GM18511 (cell line): ENCODE measurements at regions not wholly inside any gene's neighbourhood (a gene's known extent, or its start where the extent isn't known, plus 50 kb on each side); places are given as distances from the start of the nearest gene placed in this dataset.
"Not testable (repeated sequence)": the region's sequence is repeated elsewhere in the genome, so short reads cannot be mapped to it uniquely, and the experiment has no call there.

Experiments
- ATAC-seq: cut with Tn5 transposase; IDR thresholded peaks from one replicate; pipeline ENCODE4 v1.9.1; 2021; ENCODE audit warnings: mild to moderate bottlenecking, moderate library complexity; ENCODE audit not compliant: unreplicated experiment

DNA sequence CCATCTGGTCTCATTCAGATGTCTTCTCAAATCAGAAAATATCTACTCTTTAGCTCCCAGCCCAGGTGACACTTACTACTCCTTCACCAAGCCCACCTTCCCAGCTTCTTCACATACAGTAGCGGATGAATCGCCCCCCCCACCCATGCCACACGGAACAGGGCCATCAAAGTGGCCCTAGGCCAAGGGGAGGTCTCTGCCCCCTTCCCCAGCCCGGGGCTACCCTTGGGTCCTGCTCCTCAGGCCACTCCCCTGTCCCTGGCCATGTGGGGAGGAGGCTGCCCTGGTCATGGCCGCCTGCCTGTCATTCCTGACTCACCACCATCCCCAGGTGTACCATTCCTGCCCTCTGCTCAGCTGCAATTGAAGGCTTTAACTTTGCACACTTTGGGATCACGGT lies 142.8 kb downstream of the NECTIN1 start:
- no peak for ATAC-seq

DNA sequence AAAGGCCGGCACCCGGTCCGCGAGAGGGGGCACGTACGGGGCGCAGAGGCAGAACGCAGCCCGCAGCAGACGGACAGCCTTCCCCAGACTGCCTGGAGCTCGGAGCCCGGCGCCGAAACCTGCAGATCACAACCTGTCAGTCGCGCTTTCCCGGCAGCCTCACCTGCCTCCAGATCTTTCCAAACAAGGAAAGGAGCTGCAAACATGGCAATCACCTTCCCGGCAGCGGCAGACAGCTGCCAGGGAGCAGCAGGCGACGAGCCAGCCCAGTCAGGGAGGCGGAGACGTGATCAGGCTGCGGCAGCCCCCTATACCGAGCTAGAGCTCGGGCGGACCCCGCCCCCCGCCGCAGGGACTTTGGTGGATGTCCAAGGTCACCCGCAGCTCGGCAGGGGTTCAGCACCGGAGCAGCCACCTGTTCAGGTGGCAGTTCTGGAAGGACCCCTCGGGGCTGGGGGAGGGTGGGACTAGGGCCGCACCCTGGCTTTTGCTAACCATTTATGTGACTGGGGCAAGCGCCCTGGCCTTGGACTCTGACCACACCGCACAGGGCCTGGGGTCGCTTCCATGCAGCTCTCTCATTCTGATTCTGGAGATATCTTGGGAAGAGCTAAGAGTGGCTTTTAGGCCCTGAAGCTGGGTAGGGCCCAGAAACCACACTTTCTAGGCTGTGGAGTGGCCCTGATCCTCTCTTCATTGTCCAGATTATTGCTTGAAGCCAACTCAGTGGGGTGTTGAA lies 143.8 kb downstream of the NECTIN1 start:
- ATAC-seq, result no peak

DNA sequence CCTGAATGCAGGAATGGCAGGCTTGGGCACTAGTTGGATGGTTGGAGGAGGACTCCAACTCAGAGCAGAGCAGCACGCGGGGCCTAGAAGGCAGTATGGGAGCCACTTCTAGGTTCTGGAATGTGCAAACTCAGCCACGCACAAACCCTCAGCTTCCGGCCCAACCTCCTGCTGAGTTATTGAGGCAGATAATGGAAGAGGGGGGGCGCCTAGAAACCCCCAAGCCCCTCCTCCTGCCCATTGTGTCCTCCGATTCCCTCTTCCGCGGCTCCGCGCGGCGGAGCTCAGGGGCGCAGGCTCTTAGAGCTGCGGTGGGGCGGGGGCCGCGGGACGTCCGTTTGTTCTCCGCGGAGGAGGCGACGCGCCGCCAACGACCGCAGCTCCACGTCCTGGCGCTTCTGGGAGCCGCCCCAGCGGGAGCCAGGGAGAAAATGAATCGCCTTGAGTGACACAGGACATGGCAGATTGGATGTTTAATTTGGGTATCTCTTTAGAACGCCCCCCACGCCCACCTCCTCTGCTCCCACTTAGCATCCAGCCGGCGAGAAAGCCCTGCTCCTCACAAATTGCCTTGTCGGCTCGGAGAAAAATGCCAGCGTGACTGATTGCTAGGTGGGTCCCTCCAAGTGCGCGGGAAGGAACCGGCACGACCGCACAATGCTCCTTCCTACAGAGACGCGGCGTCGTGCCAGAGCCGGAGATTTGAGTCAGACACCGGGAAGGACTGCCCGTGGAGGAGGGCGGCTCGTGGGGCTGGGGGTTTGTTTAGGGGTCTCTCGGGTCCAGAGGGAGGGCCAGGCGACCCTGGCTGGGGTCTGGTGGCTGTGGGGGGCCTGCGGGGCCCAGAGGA lies 144.6 kb downstream of the NECTIN1 start:
- ATAC-seq, result no peak

DNA sequence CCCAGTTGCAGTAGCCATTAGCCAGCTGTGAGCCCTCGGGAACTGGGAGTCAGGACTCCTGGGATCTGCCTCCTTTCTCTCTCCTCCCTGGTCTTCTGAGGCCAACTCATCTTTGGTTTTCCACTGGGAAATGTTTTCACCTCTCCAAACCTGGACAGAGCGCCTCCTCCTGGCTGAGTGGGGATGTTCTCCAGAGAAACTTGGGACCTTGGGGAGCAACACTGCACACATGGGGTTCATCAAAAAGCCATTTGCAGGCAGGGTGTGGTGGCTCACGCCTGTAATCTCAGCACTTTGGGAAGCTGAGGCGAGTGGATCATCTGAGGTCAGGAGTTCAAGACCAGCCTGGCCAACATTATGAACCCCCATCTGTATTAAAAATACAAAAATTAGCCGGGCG lies 145.4 kb downstream of the NECTIN1 start:
- ATAC-seq, result no peak

DNA sequence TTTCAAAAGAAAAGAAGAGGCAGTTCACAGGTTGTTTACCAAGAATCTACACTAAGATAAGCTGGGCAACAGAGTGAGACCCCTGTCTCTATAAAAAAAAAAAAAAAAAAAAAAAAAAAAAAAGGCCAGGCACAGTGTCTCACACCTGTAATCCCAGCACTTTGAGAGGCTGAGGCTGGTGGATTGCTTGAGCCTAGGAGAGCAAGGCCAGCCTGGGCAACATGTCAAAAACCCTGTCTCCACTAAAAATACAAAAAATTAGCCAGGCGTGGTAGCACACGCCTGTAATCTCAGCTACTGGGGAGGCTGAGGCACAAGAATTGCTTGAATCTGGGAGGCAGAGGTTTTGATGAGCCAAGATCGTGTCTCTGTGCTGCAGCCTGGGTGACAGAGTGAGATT lies 147.6 kb downstream of the NECTIN1 start:
- not testable (repeated sequence) for ATAC-seq

DNA sequence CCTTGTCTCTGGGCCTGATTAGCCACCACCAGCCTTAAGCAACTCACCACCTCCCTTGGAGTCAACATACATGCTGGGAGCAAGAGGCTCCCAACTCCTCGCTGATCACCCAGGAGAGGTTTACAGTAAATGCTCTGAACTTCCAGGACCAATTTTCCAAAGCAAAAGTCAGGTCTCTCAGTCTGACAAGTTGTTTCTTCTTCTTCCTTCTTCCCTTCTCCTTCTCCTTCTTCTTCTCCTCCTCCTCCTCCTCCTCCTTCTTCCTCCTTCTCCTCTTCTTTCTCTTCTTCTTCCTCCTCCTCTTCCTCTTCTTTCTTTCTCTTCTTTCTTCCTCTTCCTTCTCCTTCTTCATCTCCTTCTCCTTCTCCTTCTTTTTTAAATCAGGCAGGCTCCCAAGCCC lies 148.2 kb downstream of the NECTIN1 start:
- ATAC-seq, result no peak

DNA sequence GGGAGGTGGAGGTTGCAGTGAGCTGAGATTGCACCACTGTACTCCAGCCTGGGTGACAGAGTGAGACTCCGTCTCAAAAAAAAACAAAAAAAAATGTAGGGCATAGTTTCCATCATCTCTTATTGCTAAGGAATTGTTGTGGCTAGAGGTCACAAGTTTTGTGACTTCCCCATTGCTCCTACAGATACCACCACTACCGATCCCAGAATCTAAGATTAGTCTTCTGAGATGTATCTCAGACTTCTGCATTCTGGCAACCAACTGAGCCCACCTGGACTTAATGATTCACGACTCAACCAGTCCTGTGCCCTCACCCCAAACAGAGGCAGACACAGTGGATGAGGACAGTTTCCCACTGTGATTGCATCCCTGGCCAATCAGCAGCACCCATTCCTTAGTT lies 148.9 kb downstream of the NECTIN1 start:
- ATAC-seq, result no peak

DNA sequence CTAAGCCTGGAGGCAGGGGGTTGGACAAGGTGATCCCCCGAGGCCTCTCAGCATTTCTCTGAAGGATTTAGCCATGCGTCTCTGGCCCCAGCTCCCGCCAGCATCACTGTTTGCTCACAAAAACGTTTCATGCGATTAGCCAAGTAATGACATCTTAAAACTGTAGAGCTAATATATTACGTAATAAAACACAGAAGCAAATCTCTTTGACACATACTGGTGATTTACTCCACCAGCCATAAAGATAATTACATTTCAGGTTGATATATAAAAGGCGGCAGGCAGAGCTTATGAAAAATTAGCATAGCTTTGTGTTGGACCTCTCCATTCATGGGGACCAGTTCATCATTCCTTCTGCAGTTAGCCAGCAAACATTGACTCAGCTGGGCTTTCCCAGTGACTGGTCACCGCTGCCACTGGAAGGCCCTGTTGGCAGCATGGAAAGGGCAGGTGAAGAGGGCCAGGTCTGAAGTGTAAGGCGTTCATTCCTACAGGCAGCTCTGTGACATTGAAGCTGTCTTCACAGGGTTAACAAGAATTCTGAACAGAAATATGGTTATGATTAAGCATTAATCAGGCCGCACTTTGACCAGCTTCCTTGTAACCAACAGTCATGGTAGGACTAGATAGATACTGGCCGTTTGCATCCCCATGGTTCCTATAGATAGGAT lies 150.3 kb downstream of the NECTIN1 start:
- no peak for ATAC-seq

DNA sequence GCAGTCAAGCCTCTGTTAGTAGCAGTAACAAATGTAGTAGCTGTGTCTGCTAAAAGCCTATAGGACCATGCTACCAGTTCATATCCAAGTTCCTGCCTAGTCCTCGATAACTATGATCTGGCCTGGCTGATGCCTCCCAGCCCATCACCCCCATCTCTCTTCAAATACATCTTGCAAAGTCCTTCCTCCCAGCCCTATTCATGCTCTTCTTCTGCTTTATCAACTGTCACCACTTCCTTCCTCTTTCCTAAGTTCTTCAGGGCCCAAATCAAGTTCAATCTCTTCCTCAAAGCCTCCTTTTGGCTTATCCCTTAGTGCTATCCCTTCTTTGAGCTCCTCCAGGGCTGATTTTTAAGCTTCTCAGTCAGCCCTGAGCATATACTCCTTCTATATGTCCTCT lies 150.9 kb upstream of the THY1 start:
- no peak for ATAC-seq

DNA sequence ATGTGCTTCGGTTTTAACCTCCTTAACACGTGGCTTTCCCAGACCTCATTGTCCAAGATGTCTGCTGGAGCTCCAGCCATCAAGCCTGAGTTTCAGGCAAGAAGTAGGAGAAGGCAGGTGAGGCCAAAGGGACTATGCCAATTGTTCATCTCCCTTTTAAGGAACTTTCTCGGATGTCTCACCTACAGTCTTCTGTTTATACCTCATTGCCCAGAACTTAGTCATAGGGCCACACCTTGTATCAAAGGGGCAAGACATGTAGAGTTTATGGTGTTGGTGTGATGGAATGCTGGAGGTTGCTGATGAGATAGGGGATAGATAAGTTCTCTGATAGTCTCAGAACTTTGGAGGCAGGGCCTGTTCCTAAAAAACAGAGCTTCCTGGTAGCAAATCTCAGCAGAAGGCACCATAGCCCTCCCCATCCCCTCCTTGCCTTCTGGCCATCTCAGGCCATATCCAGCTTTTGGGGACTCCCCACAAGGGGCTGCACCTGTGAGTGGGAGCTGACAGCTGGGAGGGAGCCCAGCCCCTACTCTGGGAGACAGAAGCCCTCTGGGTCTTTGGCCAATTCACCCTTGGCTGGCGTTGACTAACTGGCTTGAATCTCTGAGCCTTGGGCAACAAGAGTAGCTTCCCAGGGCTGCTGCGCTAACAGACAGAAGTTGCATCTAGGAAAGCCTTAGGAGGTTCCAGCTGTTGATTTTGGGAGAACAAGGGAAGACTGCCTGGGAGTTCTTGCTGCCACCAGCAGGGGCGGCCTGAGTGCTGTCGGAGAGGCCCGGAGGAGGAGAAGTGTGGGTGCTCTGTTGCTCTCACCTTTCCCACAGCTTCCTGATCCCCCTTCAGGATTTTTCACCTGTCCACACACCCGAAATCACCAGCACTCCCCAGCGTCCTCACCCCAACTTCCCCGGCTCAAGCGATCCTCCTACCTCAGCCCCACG lies 149.8 kb upstream of the THY1 start:
- ATAC-seq, result no peak

DNA sequence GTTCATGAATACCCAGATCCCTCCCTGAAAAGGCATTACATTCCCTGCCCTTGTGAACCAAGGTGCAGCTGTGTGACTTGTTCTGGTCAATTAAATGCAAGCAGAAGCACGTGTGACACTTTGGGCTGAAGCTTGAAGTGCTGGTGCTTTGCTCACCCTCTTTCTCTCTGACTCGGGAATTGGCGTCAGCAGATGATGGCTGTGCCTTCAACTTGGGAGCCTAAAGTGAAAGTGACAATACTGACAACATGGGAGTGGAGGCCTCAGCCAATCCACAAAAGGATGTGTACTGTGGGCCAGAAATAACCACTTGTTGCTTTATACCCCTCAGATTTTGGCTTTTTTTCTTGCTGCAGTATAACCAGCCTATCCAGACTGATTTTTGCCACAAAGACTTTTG lies 148.3 kb upstream of the THY1 start:
- ATAC-seq, result no peak

DNA sequence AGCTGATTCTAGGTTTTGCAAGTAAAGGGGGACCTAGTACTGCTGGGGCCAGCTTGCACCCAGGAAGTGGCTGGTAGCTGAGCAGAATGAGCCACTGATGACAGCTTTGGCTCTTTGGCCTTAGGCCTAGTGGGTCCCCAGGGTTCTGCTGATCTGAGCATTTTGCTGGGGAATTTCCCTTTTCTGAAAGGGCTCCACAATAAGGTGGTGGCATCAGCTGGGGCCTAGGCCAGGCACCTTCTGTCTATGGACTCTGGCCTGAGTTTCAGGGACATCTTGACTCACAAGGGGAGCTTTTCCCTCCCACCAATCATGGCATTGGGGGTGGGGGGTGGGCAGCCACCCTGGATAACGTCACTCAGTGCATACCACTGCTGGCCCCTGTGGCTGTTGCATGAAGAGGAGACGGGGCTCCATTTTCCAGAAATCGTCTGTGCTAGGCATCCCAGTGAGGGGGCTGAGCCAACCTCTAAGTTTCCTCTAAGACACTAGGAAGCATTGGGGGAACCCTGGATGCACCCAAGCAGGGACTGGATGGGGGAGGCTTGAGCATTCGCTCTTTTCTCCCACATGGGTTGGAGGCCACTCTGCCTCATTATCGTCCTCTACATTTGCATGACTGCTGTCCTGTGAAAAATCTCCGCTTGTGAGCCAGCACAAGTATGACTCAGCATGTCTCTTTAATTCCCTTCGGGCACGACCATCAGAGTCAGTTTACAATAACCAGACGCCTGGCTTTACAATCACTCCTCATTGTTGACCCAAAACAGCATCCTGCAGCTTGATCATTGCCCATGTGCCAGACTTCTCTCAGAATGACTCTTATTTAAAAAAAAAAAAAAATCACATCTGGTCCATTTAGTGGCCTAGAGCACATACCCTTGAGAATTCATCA lies 145.0 kb upstream of the THY1 start:
- ATAC-seq, result peak; percentile 75

DNA sequence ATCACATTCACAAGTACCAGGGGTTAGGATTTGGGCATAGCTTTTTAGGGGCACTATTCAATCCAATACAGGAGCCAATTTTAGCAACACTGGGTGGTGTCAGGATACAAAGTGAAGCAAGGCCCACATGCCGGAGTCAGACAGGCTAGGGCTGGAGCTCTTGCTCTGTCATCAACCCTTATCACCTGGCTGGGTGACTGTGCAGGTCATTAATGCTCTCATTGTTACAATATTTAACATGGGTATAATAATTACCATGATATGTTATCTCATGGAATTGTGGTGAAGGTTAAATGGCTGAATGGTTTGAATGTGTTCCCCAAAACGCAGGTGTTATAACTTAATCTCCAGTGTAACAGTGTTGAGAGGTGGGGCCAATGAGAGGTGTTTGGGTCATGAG lies 143.3 kb upstream of the THY1 start:
- ATAC-seq, result no peak

DNA sequence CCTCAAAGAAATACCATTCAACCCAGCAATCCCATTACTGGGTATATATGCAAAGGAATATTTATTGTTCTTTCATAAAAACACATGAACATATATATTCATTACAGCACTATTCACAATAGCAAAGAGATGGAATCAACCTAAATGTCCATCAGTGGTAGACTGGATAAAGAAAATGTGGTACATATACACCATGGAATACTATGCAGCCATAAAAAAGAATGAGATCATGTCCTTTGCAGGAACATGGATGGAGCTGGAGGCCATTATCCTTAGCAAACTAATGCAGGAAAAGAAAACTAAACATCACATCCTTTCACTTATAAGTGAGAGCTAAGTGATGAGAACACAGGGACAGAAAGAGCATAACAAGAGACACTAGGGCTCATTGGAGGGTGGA lies 142.7 kb upstream of the THY1 start:
- not testable (repeated sequence) for ATAC-seq

DNA sequence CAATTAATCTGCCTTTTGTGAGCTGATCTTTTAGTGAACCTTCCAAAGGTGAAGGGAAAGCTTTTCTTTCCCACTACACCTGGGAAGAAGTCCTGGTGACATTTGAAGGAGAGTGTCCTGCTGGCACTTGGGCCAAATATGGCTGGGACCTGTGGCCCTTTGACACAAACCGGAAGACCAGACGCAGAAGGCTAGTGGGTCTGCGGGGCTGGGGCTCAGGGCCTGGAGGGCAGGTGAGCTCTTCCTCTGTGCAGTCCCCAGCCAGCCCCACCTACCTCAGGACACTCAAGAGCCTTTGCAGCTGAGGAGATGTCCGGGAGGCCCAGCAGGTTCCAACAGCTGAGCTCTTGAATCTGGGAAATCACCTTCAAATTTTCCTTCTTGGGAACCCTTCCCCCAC lies 138.0 kb upstream of the THY1 start:
- no peak for ATAC-seq

DNA sequence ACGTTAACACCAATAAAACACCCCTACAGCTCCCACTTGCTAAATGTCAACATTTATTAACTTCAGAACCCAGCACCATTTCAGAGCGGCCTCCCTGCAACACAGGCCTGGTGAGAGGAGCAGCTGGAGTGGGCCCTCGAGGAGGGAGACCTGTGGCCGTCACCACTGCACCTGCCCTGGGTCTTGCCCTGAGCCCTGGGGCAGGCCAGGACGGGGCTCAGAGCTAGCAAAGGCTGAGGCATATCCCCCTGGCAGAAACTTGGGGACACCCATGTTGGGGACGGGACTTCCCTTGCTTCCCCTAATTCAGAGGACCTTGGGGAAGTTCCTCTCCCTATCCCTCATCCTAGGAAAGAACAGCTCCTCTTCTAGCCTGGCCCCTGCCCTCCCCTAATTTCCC lies 137.3 kb upstream of the THY1 start:
- no peak for ATAC-seq

DNA sequence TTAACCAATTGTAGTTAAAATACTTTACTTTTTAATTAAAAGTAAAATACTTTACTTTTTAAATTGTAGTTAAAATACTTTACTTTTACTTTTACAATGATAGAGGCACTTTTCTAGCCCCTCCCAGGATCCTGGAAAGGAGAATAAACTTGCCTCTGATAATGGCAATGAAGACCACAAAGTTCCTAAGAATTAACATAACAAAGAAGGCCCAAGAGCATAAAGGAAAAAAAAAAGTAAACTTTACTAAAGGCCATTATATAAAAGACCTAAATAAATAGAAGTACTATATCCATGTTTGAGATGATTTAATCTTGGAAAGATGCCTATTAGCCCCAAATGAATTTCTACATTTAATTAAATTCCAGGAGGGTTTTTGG lies 129.1 kb upstream of the THY1 start:
- ATAC-seq, result no peak

DNA sequence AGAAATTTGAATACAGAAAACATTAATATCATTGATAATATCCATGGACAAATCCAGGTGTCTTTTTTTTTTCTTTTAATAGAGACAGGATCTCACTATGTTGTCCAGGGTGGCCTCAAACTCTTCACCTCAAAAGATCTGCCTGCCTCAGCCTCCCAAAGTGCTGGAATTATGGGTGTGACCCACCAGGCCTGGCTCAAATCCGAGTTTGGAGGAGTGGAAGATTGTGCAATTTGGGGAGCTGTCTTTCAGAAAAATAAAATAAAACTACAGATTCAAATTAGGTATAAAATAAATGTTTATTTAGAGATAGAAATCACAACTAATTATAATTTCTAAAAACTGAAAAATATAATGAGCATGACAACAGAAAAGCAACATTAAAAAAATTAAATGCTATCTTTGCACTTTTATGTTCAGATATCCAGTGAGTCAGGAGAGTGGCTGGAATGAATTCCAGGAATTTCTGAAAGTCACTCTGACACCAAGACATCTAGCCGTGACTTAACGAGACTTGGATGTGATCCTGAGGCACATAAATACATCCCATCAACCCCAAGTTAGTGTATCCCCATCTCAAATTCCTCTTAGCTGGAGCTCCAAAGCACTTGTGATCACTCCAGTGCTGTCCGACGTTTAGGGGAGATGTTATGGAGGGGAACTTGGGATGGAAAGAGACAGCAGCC lies 128.6 kb upstream of the THY1 start:
- ATAC-seq, result no peak

DNA sequence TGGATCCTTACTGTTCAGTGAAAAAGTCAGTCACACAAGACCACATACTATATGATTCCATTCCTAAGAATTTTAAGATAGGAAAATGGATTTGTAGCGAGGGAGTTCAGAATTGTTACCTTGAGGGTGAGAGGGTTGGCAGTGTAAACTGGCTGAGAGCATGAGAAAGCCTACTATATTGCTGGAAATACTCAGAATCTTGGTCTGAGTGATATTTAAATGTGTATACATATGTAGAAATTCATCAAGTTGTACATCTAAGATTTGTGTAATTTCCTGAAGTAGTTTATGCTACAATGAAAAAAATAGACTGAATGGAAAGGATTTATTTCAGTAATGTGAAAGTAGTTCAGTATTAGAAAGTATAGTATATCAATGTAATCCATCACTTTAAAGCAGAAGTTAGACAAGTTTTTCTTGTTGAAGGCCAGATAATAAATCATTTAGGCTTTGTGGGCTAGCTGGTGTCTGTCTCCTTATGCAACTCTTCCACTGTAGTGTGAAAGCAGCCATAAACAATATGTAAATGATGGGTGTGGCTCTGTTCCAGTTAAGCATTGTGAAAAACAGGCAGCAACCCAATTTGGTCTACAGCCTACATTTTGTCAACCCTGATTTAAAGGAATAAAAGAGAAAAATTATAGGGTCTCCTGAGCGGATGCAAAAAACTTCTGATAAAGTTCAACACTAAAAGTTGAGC lies 127.2 kb upstream of the THY1 start:
- no peak for ATAC-seq
